HG02763 (cell line): ENCODE measurements at regions not wholly inside any gene's neighbourhood (a gene's known extent, or its start where the extent isn't known, plus 50 kb on each side); places are given as distances from the start of the nearest gene placed in this dataset.

Experiments
- ATAC-seq: cut with Tn5 transposase; IDR thresholded peaks from one replicate; pipeline ENCODE4 v1.9.1; 2021; ENCODE audit warnings: mild to moderate bottlenecking, moderate library complexity; ENCODE audit not compliant: unreplicated experiment

- ATAC-seq = no peak
These were observed 171.4 kb downstream of the SUCLA2 start for GRCh38 chr13:47829690-47830089.

GRCh38 chr13:47826471-47826870 is 174.6 kb downstream of the SUCLA2 start:
- ATAC-seq = no peak

GRCh38 chr13:47822036-47822435 is 179.0 kb downstream of the SUCLA2 start:
- no peak for ATAC-seq

GRCh38 chr13:47816831-47817230 is 184.2 kb downstream of the SUCLA2 start:
- no peak for ATAC-seq

GRCh38 chr13:47813718-47814117 is 187.4 kb downstream of the SUCLA2 start:
- no peak for ATAC-seq

- no peak for ATAC-seq
These were observed 191.7 kb downstream of the SUCLA2 start for GRCh38 chr13:47809411-47809810.

GRCh38 chr13:47803131-47803530 is 197.9 kb downstream of the SUCLA2 start:
- ATAC-seq = no peak

GRCh38 chr13:47801555-47801954 is 199.5 kb downstream of the SUCLA2 start:
- no peak for ATAC-seq

GRCh38 chr13:47800593-47800992 is 200.5 kb downstream of the SUCLA2 start:
- no peak for ATAC-seq

GRCh38 chr13:47798906-47799305 is 202.2 kb downstream of the SUCLA2 start:
- ATAC-seq = no peak

GRCh38 chr13:47798194-47798593 is 202.9 kb downstream of the SUCLA2 start:
- no peak for ATAC-seq

- no peak for ATAC-seq
These were observed 204.3 kb downstream of the SUCLA2 start for GRCh38 chr13:47796816-47797215.

GRCh38 chr13:47794963-47795362 is 206.1 kb downstream of the SUCLA2 start:
- no peak for ATAC-seq

GRCh38 chr13:47790755-47791154 is 210.3 kb downstream of the SUCLA2 start:
- ATAC-seq = no peak

GRCh38 chr13:47788844-47789243 is 212.2 kb downstream of the SUCLA2 start:
- no peak for ATAC-seq

GRCh38 chr13:47774671-47774994 is 226.4 kb downstream of the SUCLA2 start:
- ATAC-seq = no peak

GRCh38 chr13:47764817-47765216 is 236.3 kb downstream of the SUCLA2 start:
- ATAC-seq = no peak

- ATAC-seq = no peak
These were observed 243.5 kb downstream of the SUCLA2 start for GRCh38 chr13:47757466-47758080.

- ATAC-seq = no peak
These were observed 253.2 kb downstream of the SUCLA2 start for GRCh38 chr13:47747901-47748300.

- no peak for ATAC-seq
These were observed 274.7 kb downstream of the SUCLA2 start for GRCh38 chr13:47726394-47726793.

- ATAC-seq = no peak
These were observed 277.2 kb downstream of the SUCLA2 start for GRCh38 chr13:47723898-47724297.

- no peak for ATAC-seq
These were observed 281.9 kb downstream of the SUCLA2 start for GRCh38 chr13:47719164-47719563.

- no peak for ATAC-seq
These were observed 282.5 kb downstream of the SUCLA2 start for GRCh38 chr13:47718556-47718955.
